GM12874 (cell line): ENCODE measurements at regions not wholly inside any gene's neighbourhood (a gene's known extent, or its start where the extent isn't known, plus 50 kb on each side); places are given as distances from the start of the nearest gene placed in this dataset.

Experiments
- CTCF ChIP-seq: IDR thresholded peaks from 2 replicates; pipeline ENCODE4 v1.5.1; 2011; ENCODE audit warnings: low read depth, mild to moderate bottlenecking, control low read depth, low read length, moderate library complexity; ENCODE audit not compliant: insufficient read depth

DNA sequence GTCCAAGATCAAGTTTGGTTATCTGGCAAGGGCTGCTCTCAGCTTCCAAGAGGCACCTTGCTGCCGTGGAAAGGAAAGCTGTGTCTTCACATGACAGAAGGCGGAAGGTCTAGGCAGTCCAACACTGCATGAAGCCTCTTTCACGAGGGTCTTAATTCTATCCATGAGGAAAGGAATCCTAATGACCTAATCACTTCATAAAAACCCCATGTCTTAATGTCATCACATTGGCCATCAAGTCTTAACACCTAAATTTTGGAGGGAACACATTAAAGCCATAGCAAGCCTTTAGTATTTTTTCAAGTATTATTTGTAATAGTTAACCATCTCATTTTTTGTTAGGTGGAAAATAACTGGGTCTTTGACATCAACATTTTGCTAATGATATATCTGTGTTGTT lies 858.3 kb downstream of the FLRT2 start:
- no peak for TF ChIP-seq CTCF

DNA sequence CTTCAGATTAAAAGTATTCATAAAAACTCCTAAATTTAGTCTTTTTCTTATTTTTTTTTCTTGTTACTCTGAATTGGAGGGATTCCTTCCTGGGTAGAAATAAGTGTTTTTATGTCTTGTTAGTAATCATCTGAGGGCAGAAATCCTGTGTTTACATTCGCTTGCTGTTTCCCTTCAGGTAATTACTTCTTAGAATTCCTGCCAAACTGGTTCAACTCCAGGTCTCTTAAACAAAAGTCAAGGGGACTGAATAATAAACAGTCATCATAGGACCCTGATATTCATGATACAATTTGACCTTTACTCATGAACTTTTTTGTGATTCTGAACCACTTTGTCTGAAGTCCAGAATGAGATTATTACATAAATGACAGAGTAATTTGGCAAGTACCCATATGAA lies 843.9 kb downstream of the FLRT2 start:
- TF ChIP-seq CTCF: no peak

GRCh38 chr14:86372402-86372801 lies 842.5 kb downstream of the FLRT2 start:
- TF ChIP-seq CTCF: no peak

DNA sequence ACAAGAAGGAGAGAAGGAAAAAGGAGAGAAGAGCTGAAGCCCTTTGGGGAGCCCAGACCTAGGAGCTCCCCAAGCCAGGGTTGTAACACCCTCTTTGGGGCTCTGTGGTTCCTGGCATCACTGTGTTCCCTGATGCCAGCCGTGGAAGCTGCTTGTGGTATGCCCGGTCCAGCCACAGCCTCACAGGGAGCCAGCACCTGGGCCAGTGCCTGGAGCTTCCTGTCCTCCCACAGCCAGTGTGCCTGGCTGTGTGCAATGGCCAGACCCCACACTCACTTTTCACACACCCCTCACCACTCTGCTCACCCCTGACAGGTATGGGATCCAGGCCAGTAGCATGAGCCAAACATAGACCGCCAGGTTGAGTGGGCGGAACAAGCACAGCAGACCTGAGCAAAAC lies 834.7 kb downstream of the FLRT2 start:
- TF ChIP-seq CTCF: no peak

GRCh38 chr14:86363576-86363975 lies 833.6 kb downstream of the FLRT2 start:
- TF ChIP-seq CTCF: no peak

DNA sequence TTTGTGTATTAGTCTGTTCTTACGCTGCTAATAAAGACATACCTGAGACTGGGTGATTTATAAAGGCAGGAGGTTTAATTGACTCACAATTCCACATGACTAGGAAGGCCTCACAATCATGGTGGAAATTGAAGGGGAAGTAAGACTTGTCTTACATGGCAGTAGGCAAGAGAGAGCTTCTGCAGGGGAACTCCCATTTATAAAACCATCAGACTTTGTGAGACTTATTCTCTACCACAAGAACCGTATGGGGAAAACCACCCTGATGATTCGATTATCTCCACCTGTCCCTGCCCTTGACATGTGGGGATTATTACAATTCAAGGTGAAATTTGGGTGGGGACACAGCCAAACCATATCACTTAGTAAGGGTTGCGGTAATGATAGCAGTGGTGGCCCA lies 833.1 kb downstream of the FLRT2 start:
- TF ChIP-seq CTCF: no peak

DNA sequence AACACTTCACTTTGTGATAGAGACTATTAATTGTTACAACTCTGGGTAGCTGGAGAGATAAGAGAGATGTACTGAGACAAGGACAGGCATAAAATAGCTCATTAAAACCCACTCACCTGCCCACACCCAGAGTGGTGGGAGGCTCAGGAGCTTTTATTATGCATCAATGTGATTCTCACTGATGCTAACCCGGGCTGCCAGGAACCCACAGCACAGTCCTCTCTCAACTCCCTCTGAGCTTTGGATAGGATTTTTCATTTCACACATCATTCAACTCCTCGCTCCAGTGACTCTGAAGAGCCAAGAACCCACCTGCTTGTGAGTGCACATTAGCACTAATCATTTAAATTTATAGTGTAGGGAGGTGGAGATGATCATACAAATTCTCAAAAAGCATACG lies 827.9 kb downstream of the FLRT2 start:
- no peak for TF ChIP-seq CTCF

DNA sequence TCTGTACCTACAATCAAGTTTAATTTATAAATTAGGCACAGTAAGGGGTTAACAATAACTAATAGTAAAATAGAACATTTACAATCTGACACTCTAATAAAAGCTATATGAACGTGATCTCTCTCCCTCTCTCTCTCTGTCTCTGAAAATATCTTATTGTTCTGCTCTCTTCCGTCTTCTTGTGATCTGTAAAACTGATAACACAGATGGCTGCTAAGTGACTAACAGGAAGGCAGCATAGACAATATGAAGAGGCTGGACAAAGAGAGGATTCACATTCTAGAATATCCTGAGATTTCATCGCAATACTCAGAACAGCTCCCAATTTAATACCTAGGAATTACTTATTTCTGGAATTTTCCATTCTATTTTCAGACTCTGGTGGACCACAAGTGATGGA lies 827.2 kb downstream of the FLRT2 start:
- TF ChIP-seq CTCF: no peak
